HT-29 (cell line): ENCODE measurements at regions not wholly inside any gene's neighbourhood (a gene's known extent, or its start where the extent isn't known, plus 50 kb on each side); places are given as distances from the start of the nearest gene placed in this dataset.
A peak's percentile ranks its signal among the peaks of the same experiment; 100 is the strongest.

Experiments used
- DNase-seq: peaks from one replicate; pipeline ENCODE4 v3.0.0-alpha.2; 2015; ENCODE audit warnings: low spot score

GRCh38 chr6:121998631-121999030, 400.8 kb upstream of the HSF2 start:
- no peak for DNase-seq

- no peak for DNase-seq
Measured at GRCh38 chr6:121999456-122000065, 399.9 kb upstream of the HSF2 start.

- DNase-seq, result no peak
Measured at GRCh38 chr6:122005661-122006060, 393.8 kb upstream of the HSF2 start.

- DNase-seq, result no peak
Measured at GRCh38 chr6:122007339-122007738, 392.1 kb upstream of the HSF2 start.

- no peak for DNase-seq
Measured at GRCh38 chr6:122008101-122008999, 391.1 kb upstream of the HSF2 start.

GRCh38 chr6:122009000-122009350, 390.5 kb upstream of the HSF2 start:
- DNase-seq, result no peak

GRCh38 chr6:122012578-122012977, 386.9 kb upstream of the HSF2 start:
- no peak for DNase-seq

GRCh38 chr6:122014961-122015360, 384.5 kb upstream of the HSF2 start:
- DNase-seq, result no peak

- DNase-seq, result no peak
Measured at GRCh38 chr6:122020588-122021264, 378.7 kb upstream of the HSF2 start.

- no peak for DNase-seq
Measured at GRCh38 chr6:122025104-122025503, 374.3 kb upstream of the HSF2 start.

- no peak for DNase-seq
Measured at GRCh38 chr6:122026582-122027369, 372.7 kb upstream of the HSF2 start.

GRCh38 chr6:122028933-122029522, 370.4 kb upstream of the HSF2 start:
- peak; percentile 42 for DNase-seq

GRCh38 chr6:122033564-122034181, 365.8 kb upstream of the HSF2 start:
- peak; percentile 61 for DNase-seq

- no peak for DNase-seq
Measured at GRCh38 chr6:122035173-122035572, 364.3 kb upstream of the HSF2 start.

GRCh38 chr6:122040261-122040660, 359.2 kb upstream of the HSF2 start:
- no peak for DNase-seq

- no peak for DNase-seq
Measured at GRCh38 chr6:122042380-122042779, 357.1 kb upstream of the HSF2 start.

GRCh38 chr6:122042960-122043735, 356.3 kb upstream of the HSF2 start:
- no peak for DNase-seq

GRCh38 chr6:122048570-122048969, 350.9 kb upstream of the HSF2 start:
- DNase-seq, result no peak

GRCh38 chr6:122049341-122049740, 350.1 kb upstream of the HSF2 start:
- DNase-seq, result no peak

GRCh38 chr6:122050242-122050755, 349.2 kb upstream of the HSF2 start:
- no peak for DNase-seq
